ENCODE measurements at regions not wholly inside any gene's neighbourhood (a gene's known extent, or its start where the extent isn't known, plus 50 kb on each side); places are given as distances from the start of the nearest gene placed in this dataset.
A peak's percentile ranks its signal among the peaks of the same experiment; 100 is the strongest.

DNA sequence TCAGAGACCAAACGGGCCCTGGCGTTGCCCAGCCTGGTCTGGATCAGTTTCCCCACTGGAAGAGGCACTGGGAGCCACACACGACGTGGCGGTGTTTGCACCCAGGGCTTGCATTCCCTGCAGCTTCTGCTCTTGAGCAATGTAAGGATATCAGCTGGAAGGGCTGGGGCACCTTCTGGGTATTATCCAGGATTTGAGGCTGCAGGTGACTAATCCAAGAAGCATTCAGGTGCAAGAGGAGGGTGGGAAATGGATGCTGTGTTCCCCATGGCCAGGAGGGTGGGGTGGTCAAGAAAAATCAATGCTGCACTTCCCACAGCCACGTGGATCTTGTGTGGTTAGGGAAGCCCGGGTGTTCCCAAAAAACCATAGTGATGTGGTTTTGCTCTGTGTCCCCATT is 430.9 kb downstream of the IRX2 start:
- H3K4me3 Mint-ChIP-seq: no peak overlapping the region
- no peaks in the 10 kb centered on the region for H3K36me3 Mint-ChIP-seq (ENCODE audit: low read depth)
- peaks cover 16% of the 10 kb centered on the region for H3K27me3 Mint-ChIP-seq (ENCODE audit: low read depth, poor library complexity)
- H3K4me1 Mint-ChIP-seq: peaks cover 14% of the 10 kb centered on the region
- TF ChIP-seq, protein P1, sequence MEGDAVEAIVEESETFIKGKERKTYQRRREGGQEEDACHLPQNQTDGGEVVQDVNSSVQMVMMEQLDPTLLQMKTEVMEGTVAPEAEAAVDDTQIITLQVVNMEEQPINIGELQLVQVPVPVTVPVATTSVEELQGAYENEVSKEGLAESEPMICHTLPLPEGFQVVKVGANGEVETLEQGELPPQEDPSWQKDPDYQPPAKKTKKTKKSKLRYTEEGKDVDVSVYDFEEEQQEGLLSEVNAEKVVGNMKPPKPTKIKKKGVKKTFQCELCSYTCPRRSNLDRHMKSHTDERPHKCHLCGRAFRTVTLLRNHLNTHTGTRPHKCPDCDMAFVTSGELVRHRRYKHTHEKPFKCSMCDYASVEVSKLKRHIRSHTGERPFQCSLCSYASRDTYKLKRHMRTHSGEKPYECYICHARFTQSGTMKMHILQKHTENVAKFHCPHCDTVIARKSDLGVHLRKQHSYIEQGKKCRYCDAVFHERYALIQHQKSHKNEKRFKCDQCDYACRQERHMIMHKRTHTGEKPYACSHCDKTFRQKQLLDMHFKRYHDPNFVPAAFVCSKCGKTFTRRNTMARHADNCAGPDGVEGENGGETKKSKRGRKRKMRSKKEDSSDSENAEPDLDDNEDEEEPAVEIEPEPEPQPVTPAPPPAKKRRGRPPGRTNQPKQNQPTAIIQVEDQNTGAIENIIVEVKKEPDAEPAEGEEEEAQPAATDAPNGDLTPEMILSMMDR (IDR thresholded peaks at IDR 0.05): no peak
- no peak overlapping the region for H3K27ac Mint-ChIP-seq
- DNase-seq: no peak
- H3K9me3 Mint-ChIP-seq: peaks cover 9% of the 10 kb centered on the region

DNA sequence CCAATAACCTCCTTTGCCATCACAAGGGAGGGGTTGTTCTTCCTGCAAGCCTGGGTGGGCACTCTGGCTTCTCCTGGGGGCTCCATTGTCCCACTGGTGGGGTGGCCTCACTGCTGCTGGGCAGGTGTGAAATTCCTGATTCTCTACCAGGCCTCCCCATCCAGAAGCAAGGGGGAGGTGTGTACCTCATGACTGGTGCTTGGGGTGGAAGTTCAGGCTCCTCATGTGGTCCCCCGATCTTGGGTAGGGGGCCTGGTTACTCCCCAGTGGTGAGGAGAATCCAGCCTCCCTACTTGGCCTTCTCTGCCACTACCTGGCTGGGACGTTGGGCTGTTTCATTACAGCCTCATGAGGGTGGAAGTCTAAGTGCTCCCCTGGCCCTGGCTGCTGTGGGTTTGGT is 433.9 kb downstream of the IRX2 start:
- H3K4me1 Mint-ChIP-seq: peaks cover 4% of the 10 kb centered on the region
- peaks cover 28% of the 10 kb centered on the region for H3K9me3 Mint-ChIP-seq
- peaks cover 6% of the 10 kb centered on the region for H3K27me3 Mint-ChIP-seq (ENCODE audit: low read depth, poor library complexity)
- H3K4me3 Mint-ChIP-seq: no peak overlapping the region
- TF ChIP-seq, protein P1 (IDR thresholded peaks at IDR 0.05): no peak
- H3K36me3 Mint-ChIP-seq (ENCODE audit: low read depth): no peaks in the 10 kb centered on the region
- H3K27ac Mint-ChIP-seq: no peak overlapping the region
- no peak for DNase-seq

DNA sequence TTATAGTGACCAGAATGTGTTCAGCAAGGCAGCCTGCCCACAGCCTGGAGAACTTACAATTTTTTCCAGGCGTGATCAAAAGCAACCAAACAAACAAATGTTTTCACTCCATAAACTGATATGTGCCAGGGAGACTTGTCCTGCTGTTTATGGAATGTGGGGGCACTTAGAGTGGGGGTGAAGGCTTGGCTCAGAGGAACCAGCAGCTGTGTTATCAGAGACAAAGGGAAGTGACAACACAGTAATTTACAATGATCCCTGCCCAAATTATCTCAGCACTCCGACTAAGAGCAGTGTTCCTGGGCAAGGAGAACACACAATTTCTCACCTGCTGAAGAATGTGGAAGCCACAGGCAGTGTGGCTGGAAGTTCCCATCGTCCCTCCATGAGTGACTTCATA is 429.1 kb upstream of the IRX4 start:
- Mint-ChIP-seq H3K27ac (no peak overlapping the region), H3K4me1 (peaks cover 28% of the 10 kb centered on the region), H3K36me3 (ENCODE audit: low read depth) (no peaks in the 10 kb centered on the region), H3K4me3 (no peak overlapping the region), H3K27me3 (ENCODE audit: low read depth, poor library complexity) (no peaks in the 10 kb centered on the region), H3K9me3 (peaks cover 24% of the 10 kb centered on the region)
- TF ChIP-seq, protein P1 (IDR thresholded peaks at IDR 0.05): no peak
- no peak for DNase-seq

DNA sequence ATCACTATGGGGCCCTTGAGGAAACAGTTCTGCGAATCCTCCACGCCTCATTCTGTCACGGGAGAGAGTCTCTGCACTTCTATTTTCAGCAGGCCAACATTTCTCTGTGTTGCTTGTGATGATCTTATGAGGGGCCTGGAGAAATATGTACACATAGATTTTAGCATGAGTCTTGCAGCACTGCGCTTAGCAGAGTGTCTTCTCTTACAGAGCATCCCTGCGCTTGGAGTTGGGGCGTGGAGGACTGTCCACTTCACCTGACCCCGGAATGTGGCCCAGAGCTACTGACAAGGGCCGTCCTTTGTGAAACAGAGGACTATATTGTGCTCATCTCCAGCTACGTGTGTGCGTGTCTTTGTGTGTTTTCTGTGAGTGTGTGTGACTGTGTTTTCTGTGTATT is 428.2 kb upstream of the IRX4 start:
- no peak overlapping the region for H3K4me3 Mint-ChIP-seq
- H3K9me3 Mint-ChIP-seq: peaks cover 20% of the 10 kb centered on the region
- no peak for DNase-seq
- peaks cover 2% of the 10 kb centered on the region for H3K27me3 Mint-ChIP-seq (ENCODE audit: low read depth, poor library complexity)
- H3K4me1 Mint-ChIP-seq: peaks cover 37% of the 10 kb centered on the region
- TF ChIP-seq, protein P1 (IDR thresholded peaks at IDR 0.05): no peak
- H3K27ac Mint-ChIP-seq: peak overlapping the region; percentile 1
- no peaks in the 10 kb centered on the region for H3K36me3 Mint-ChIP-seq (ENCODE audit: low read depth)

DNA sequence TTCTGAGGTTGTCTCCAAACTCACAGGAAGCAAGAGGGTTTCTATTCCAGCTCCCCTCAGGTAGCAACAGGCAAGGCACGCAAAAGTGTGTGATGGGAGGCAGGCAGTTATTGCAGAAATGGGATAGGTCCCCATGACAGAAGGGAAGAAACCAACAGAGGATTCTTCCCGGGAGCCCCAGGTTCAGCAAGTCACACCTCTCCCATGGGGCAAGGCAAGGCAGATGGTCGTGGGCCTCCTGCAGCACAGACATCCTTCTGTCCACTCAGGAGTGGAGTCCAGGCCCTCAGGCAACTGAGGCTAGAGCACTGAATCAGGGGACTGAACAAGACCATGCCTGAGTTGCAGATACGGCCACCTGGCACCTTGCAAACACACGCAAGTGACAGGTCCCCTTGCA is 424.9 kb upstream of the IRX4 start:
- H3K27me3 Mint-ChIP-seq (ENCODE audit: low read depth, poor library complexity): peaks cover 2% of the 10 kb centered on the region
- H3K9me3 Mint-ChIP-seq: no peaks in the 10 kb centered on the region
- H3K4me1 Mint-ChIP-seq: peaks cover 62% of the 10 kb centered on the region
- H3K36me3 Mint-ChIP-seq (ENCODE audit: low read depth): no peaks in the 10 kb centered on the region
- TF ChIP-seq, protein P1 (IDR thresholded peaks at IDR 0.05): no peak
- DNase-seq: no peak
- no peak overlapping the region for H3K4me3 Mint-ChIP-seq
- H3K27ac Mint-ChIP-seq: no peak overlapping the region

DNA sequence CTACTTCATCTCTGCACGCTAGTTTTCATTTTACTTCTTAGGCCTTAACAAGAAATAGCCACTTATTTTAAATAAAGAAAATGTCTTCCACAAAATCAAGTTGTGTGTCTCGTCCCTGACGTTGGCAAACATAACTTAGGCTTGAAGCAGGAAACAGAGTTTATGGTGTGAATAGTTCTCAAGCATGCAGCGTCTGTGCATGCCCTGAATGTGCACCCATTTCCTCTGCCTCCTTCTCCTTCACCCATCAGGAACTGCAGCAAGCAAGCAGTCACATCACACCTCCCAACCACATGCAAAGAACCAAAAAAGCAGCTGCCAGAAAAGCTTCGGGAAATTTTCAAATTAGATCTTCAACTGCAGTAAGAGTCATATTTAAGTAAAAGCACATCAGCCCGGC is 424.0 kb upstream of the IRX4 start:
- H3K27me3 Mint-ChIP-seq (ENCODE audit: low read depth, poor library complexity): peaks cover 2% of the 10 kb centered on the region
- H3K9me3 Mint-ChIP-seq: no peaks in the 10 kb centered on the region
- no peak overlapping the region for H3K4me3 Mint-ChIP-seq
- no peaks in the 10 kb centered on the region for H3K36me3 Mint-ChIP-seq (ENCODE audit: low read depth)
- no peak for DNase-seq
- TF ChIP-seq, protein P1 (IDR thresholded peaks at IDR 0.05): no peak
- H3K27ac Mint-ChIP-seq: peak overlapping the region; percentile 16
- H3K4me1 Mint-ChIP-seq: peaks cover 63% of the 10 kb centered on the region
